Activated CD8-positive, alpha-beta memory T cell treated with anti-CD3 and anti-CD28 coated beads for 4 hours (primary cell): ENCODE measurements at regions not wholly inside any gene's neighbourhood (a gene's known extent, or its start where the extent isn't known, plus 50 kb on each side); places are given as distances from the start of the nearest gene placed in this dataset.

ENCODE experiments used
- DNase-seq, 2 donors: peaks; one replicate each; pipeline ENCODE4 v3.0.0-alpha.2; 2020; ENCODE audit warnings: low read depth in 2 of 2

DNA sequence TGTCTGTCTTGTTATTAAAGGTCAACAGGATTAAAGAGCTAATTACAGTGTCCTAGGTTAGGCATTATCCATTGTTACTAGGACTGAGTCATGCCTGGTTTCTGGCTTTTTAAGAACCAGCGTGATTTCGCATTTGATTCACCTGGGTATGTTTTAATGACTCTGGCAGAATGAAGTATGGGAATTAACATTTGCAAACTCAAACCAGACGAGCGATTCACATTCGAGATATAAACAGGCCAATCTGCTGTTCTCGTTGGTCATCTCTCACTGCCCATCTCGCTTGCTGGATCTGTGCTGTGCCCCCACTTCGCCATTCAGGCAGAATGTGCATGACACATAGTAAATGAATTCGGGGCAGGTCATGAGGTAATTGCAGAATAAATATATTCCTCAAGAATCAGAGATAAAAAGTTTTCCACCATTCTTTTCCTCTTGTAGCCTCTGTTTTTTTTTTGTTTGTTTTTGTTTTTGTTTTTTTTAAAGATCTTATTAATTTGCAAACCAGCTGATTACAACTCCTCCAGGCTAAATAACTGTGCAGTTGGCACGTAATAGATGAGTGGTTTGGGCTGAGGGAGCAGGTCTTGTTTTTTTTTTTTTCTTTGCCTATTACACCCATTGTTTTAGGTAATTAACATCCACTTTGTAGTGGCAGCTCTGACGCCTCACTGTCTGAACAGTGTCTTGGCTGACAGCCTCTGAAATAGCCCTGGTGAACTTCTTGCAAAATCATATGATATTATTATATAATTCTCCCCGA is 313.5 kb upstream of the MSX2 start:
- DNase-seq = no peak

DNA sequence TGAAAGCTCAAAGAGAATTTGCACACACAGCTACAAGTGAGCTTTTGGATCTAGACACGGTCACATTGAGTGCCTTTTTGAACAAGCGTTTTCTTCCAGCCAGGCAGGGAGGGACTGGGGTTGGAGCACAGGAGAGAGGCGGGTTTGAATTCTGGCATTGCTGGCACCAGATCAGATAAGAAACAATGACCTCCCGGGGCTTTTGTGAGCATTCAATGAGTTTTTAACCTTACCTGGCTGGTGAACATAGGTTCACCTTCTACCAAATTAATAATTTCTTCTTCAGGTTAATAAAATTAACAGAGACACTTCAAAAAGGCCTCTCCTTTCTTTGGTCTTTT is 312.9 kb upstream of the MSX2 start:
- no peak for DNase-seq

DNA sequence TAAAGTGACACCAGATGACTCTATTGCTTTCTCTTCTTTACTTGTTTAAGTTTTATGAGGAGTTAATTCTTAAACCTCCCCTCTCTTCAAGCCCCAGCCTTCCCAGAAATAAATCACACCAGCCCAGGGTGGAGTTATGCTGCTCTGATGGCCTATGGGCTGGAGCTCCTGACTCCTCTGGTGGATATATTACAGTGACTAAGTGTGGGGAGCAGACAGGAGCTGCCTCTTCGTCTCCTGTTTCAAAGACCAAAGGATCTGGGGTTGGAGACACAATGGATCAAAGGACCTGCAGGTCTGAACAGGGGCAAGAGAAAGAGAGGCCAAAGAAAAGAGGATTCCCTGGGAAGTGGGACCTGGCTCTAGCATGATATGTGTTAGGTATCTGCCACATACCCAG is 312.0 kb upstream of the MSX2 start:
- no peak for DNase-seq

GRCh38 chr5:174412941-174413340 is 311.4 kb upstream of the MSX2 start:
- no peak for DNase-seq

DNA sequence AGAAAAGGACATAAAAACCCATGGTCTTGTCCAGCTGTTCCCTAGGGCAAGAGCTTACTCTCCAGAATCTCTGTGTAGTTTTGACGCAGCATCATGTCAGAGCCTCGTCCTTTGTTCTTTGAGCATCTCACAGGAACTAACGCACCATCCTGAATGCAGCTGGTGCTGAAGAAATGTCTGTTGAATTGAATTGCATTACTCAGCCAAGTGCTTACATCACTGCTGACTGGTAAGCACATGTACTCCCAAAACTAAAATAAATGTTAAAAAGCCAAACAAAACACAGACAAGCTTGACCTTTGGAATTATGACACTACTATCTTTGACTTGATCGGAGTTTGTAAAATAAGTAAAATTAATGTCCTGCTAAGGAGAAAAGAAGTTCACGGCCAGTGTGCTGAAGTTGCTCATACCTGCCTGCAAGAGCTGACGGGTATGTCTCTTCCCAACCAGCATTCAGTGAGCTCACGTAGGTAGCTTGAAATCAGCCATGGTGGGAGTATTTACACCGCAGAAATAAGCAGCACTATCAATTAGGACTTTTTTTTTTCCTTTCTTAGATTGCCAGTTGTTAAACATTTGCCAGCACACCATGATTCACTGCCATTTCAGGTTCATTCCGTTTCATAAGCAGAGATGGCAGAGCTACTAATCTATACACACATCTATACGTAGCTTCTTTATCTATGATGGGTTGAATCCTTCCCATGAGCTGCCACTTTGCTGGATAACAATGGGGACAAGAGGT is 310.6 kb upstream of the MSX2 start:
- DNase-seq = no peak

DNA sequence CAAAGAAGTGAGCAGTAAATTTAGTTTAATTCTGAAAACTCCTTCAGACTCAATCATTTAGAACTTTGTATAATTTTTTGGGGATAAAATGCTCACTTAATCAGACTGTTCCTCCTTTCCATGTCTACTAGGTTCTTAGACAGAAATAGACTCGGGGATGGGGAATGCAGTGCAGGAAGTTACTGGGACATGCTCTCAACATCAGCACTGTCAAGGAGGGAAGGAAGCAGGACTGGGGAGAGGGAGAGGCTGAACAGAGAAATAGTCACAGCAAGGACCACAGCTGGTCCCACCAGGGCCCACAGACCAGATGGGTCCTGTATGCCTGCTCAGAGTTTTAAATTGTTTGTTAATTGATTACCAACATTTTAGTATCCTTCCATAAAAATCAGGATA is 310.1 kb upstream of the MSX2 start:
- DNase-seq = no peak

DNA sequence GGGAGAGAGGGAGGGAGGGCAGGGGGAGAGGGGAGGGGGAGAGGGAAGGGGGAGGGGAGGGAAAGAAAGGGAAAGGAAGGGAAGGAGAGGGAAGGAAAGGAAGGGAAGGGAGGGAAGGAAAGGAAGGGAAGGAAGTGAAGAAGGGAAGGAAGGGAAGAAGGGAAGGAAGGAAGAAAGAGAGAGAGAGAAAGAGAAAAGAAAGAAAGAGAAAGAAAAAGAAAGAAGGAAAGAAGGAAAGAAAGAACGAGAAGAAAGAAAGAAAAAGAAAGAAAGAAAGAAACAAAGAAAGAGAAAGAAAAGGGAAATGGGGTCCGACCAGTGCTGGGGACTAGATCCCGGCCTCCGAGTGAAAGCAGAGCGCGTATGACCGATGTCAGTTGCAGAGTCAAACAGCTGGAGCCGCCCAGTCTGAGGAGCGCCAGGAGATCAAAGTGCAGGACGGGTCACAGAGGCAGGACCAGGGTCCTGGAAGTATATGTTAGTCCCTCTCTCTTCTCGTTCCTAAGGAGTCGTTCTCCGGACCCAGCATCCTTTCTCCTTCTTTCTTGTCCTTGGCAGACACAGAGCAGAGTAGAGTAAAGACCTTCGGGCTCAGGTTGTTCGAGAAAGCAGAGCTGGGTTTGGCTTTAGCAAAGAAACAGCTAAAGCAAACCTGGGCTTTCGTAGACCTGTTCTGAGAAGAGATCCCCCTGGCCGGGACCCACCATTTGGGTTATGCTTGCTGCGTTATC is 305.4 kb upstream of the MSX2 start:
- no peak for DNase-seq

- DNase-seq = peak; percentile 30 to 58
Observed at GRCh38 chr5:174419540-174420132, 304.7 kb upstream of the MSX2 start.

GRCh38 chr5:174420651-174421407 is 303.6 kb upstream of the MSX2 start:
- DNase-seq = no peak

- no peak for DNase-seq
Observed at GRCh38 chr5:174421408-174421805, 303.0 kb upstream of the MSX2 start.

- no peak for DNase-seq
Observed at GRCh38 chr5:174423558-174423957, 300.8 kb upstream of the MSX2 start.

- DNase-seq = no peak
Observed at GRCh38 chr5:174424219-174425053, 299.9 kb upstream of the MSX2 start.

- DNase-seq = no peak
Observed at GRCh38 chr5:174425271-174425963, 299.0 kb upstream of the MSX2 start.

- no peak for DNase-seq
Observed at GRCh38 chr5:174425964-174426290, 298.5 kb upstream of the MSX2 start.

- no peak for DNase-seq
Observed at GRCh38 chr5:174426388-174426787, 298.0 kb upstream of the MSX2 start.

- DNase-seq = no peak
Observed at GRCh38 chr5:174426851-174427250, 297.5 kb upstream of the MSX2 start.

DNA sequence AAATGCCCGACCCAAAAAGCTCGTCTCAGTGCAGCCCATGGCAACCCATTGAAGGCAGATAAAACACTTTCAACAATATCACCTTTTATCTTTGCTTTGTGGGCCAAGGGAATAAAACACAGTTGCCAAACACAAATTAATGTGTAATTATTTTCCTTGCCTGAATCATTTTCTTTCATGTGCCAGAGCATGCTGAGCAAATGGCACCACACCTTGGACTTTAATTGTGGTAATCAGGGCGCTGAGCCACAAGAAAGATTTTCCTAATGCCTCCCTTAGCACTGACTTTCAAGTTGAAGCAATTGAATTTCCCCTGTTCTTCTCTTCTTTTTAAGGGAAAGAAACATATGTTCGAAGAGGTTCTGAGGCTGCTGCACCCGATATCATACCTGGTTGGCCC is 297.1 kb upstream of the MSX2 start:
- no peak for DNase-seq

GRCh38 chr5:174428895-174429294 is 295.5 kb upstream of the MSX2 start:
- no peak for DNase-seq

DNA sequence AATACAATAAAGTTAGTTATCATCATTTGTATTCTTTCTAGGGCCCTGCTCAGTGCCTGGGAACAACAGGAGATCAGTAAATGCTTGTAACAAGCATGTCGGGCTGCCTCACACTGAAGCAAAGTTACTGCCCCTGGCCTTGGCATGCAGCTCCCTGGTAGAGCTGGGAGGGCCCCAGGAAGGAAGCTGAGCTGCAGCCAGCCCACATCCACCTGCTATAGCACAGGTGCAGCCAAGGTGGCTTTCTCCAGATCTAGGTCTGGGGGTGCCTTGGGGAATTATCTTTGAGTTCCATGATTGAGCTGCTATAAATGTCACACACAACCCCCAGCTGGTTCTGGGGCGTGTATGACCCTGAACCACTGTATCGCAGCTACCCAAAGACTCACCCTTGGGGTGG is 293.4 kb upstream of the MSX2 start:
- DNase-seq = no peak

DNA sequence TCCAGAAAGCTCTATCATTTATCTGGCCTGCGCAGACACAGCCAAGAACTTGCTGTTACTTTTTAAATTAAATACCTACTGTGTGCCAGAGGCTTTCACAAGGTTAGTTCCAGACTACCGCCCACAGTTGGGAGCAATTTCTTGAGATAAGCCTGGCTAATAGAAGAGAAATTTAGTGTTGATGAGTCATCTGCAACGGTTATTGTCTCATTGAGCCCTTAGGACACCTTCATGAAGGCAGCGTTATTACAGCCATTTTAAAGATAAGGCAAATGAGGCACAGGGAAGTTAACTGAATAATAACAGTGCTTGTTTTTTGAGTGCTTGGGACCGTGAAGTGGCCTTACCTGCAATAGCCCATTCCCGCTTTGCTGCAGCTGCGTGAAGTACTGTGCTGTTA is 292.9 kb upstream of the MSX2 start:
- DNase-seq = no peak
